Transverse colon (tissue), 4 donors: ENCODE measurements at regions not wholly inside any gene's neighbourhood (a gene's known extent, or its start where the extent isn't known, plus 50 kb on each side); places are given as distances from the start of the nearest gene placed in this dataset.

Experiments
- DNase-seq: peaks from one replicate; pipeline ENCODE4 v3.0.0-alpha.2; 2019
- H3K27ac ChIP-seq, 4 donors: fragments of 200-600 bp; sonication (generic); 2 replicates each; pipeline ENCODE4 v1.5.1; 2016 to 2018; ENCODE audit warnings: inconsistent platforms in 4 of 4
- H3K27me3 ChIP-seq: fragments of 200-600 bp; sonication (generic); 2 replicates; pipeline ENCODE4 v1.5.1; 2017; ENCODE audit warnings: inconsistent platforms
- H3K36me3 ChIP-seq, 4 donors: fragments of 200-600 bp; sonication (generic); 2 replicates each; pipeline ENCODE4 v1.5.1; 2017 to 2019; ENCODE audit warnings: inconsistent platforms in 4 of 4
- H3K4me1 ChIP-seq, 4 donors: fragments of 200-600 bp; sonication (generic); 2 replicates each; pipeline ENCODE4 v1.5.1; 2017 to 2020; ENCODE audit warnings: inconsistent platforms in 4 of 4
- H3K4me3 ChIP-seq, 4 donors: fragments of 200-600 bp; sonication (generic); 1 replicate in 1 of 4; 2 replicates in 3 of 4; pipeline versions ENCODE4 v1.5.1 to v1.6.1; 2017 to 2019; ENCODE audit warnings: inconsistent platforms in 4 of 4
- H3K9me3 ChIP-seq, 2 donors: fragments of 200-600 bp; sonication (generic); 2 replicates each; pipeline ENCODE4 v1.5.1; 2017 to 2019; ENCODE audit warnings: inconsistent platforms in 2 of 2
- EP300 ChIP-seq: sonication (generic); formaldehyde crosslinking; IDR thresholded peaks from one replicate; pipeline ENCODE4 v1.6.1; 2017; ENCODE audit warnings: antibody characterized with exemption, low read depth
- POLR2A ChIP-seq: fragments of 450-650 bp; IDR thresholded peaks from one replicate; pipeline ENCODE4 v1.6.1; 2016; ENCODE audit warnings: antibody characterized with exemption, mild to moderate bottlenecking, moderate library complexity
- POLR2AphosphoS5 ChIP-seq, 3 donors: sonication (generic); formaldehyde crosslinking; IDR thresholded peaks; one replicate each; pipeline ENCODE4 v1.6.1; 2016; ENCODE audit warnings: antibody characterized with exemption in 3 of 3
- WGBS, 2 donors: methylation state at CpG; one replicate each; pipeline ENCODE4 v1.1.5; 2018; ENCODE audit warnings: low coverage in 1 of 2; 5-methylcytosine and 5-hydroxymethylcytosine counted together
- in situ Hi-C, 4 donors: fragments of 200-750 bp; cut with MboI; loops; one replicate each; pipeline versions ENCODE4 v1.15.0 to v1.15.1; 2017; ENCODE audit warnings: low sequenced_read_pairs in 3 of 4, low pct_ligation_motif_present in 1 of 4, low pct_unique_long_range_greater_than_20kb in 1 of 4
- intact Hi-C: fragments of 100-400 bp; cut with DNase I; formaldehyde crosslinking; loops from one replicate; pipeline ENCODE4 v1.15.1; 2023; ENCODE audit warnings: low total_unique reads
- TF ChIP-seq, protein P1 (sequence below), 5 experiments: fragments of 200-600 bp in 3 of 5; fragments of 450-650 bp in 2 of 5; sonication (generic) in 3 of 5; IDR thresholded peaks; 1 replicate in 2 of 5; 2 replicates in 3 of 5; pipeline ENCODE4 v1.5.1; 2016 to 2017; ENCODE audit warnings: antibody characterized with exemption in 5 of 5, inconsistent platforms in 3 of 5, mild to moderate bottlenecking in 2 of 5, moderate library complexity in 1 of 5

DNA sequence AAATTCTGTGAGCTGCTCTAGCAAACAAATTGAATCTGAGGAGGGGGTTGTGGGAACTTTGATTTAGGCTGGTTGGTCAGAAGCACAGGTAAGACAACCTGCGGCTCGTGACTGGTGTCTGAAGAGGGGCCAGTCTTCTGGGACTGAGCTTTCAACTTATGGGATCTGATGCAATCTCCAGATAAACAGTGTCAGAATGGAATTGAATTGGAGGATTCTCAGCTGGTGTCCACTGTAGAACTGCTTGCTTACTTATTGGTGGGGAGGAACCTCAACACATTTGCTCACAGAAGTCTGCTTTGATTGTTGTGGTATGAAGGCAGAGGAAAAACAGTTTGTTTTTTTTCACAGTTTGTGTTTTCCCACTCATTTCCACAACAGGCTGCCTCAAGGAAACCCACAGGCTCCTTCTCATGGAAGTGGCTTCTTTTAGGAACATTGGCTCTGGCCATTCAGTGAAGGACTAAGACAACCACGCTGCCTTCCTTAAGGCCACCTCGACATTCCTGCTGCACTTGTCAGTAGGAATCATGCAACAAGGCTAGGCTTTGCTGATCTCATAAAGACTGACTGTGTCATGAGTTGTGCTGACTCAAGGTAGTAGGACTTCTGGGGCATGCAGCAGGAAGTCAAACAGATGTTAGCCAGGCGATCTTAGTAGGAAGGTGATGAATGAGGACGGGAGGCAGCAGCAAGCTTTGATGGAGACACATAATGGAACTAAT, 104.7 kb downstream of the TSN start:
- in situ Hi-C loops: no loop called here
- no peak for DNase-seq
- no peaks in the 10 kb centered on the region for H3K4me1 ChIP-seq
- WGBS, 2 donors: 69 to 77% methylated on average over 3 to 6 of the region's 6 CpGs
- no peak overlapping the region for H3K27ac ChIP-seq
- H3K36me3 ChIP-seq: no peaks in the 10 kb centered on the region
- H3K9me3 ChIP-seq: no peaks in the 10 kb centered on the region
- H3K27me3 ChIP-seq: no peaks in the 10 kb centered on the region
- H3K4me3 ChIP-seq: no peak overlapping the region
- TF ChIP-seq POLR2A: no peak
- TF ChIP-seq POLR2AphosphoS5 (IDR thresholded peaks at IDR 0.05): no peak
- TF ChIP-seq EP300: no peak
- TF ChIP-seq, protein P1, sequence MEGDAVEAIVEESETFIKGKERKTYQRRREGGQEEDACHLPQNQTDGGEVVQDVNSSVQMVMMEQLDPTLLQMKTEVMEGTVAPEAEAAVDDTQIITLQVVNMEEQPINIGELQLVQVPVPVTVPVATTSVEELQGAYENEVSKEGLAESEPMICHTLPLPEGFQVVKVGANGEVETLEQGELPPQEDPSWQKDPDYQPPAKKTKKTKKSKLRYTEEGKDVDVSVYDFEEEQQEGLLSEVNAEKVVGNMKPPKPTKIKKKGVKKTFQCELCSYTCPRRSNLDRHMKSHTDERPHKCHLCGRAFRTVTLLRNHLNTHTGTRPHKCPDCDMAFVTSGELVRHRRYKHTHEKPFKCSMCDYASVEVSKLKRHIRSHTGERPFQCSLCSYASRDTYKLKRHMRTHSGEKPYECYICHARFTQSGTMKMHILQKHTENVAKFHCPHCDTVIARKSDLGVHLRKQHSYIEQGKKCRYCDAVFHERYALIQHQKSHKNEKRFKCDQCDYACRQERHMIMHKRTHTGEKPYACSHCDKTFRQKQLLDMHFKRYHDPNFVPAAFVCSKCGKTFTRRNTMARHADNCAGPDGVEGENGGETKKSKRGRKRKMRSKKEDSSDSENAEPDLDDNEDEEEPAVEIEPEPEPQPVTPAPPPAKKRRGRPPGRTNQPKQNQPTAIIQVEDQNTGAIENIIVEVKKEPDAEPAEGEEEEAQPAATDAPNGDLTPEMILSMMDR (IDR thresholded peaks at IDR 0.05): no peak
- intact Hi-C loops: no loop called here

DNA sequence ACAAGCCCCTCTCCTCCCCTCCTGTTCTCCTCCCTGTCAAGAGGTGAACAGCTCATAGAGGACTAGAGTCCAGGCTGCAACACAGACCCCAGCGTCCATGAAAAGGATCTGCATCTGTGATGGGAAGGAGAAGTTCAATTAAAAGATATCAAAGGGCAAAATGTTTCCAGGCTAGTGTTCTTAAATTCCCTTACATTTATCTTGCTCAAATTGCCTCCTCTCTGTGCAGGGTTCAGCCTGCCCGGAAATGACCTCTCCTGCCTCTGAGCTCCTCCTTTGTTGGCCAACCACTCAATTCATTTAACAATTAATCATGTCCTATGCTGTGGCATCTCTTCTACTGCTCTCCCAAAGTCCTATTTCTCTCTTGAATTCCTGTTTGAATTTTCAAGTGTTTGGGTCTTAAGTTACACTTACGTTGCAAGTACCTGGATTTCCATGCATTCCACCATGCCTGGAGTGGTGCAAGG, 105.3 kb downstream of the TSN start:
- 69 to 86% methylated on average over 3 of the region's 3 CpGs for WGBS, 2 donors
- Histone ChIP-seq H3K4me1 (no peaks in the 10 kb centered on the region), H3K4me3 (no peak overlapping the region), H3K36me3 (no peaks in the 10 kb centered on the region), H3K27ac (no peak overlapping the region), H3K9me3 (no peaks in the 10 kb centered on the region), H3K27me3 (no peaks in the 10 kb centered on the region)
- intact Hi-C loops (no loop called here), in situ Hi-C loops (no loop called here)
- no peak for DNase-seq
- TF ChIP-seq POLR2A (no peak), EP300 (no peak), POLR2AphosphoS5 (IDR thresholded peaks at IDR 0.05) (no peak)
- TF ChIP-seq, protein P1 (IDR thresholded peaks at IDR 0.05): no peak

DNA sequence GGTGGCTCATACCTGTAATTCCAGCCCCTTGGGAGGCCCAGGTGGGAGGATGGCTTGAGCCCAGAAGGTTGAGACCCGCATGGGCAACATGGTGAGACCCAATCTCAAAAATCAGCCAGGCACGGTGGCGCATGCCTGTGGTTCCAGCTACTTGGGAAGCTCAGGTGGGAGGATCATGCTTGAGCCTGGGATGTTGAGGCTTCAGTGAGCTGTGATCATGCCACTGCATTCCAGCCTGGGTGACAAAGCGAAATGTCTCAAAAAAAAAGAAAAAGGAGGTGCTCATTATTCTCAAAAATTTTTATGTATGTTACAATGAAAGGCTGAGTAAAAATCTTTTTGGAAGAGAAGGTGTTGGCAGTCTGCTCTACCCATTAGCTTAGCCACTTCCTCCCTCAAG, 106.8 kb downstream of the TSN start:
- no peaks in the 10 kb centered on the region for H3K27me3 ChIP-seq
- TF ChIP-seq POLR2A: no peak
- TF ChIP-seq, protein P1 (IDR thresholded peaks at IDR 0.05): no peak
- TF ChIP-seq EP300: no peak
- no peak for TF ChIP-seq POLR2AphosphoS5 (IDR thresholded peaks at IDR 0.05)
- H3K4me1 ChIP-seq: no peaks in the 10 kb centered on the region
- H3K4me3 ChIP-seq: no peak overlapping the region
- in situ Hi-C loops (no loop called here), intact Hi-C loops (no loop called here)
- no peaks in the 10 kb centered on the region for H3K9me3 ChIP-seq
- 76 to 90% methylated on average over 4 of the region's 4 CpGs for WGBS, 2 donors
- H3K36me3 ChIP-seq: no peaks in the 10 kb centered on the region
- no peak for DNase-seq
- H3K27ac ChIP-seq: no peak overlapping the region

DNA sequence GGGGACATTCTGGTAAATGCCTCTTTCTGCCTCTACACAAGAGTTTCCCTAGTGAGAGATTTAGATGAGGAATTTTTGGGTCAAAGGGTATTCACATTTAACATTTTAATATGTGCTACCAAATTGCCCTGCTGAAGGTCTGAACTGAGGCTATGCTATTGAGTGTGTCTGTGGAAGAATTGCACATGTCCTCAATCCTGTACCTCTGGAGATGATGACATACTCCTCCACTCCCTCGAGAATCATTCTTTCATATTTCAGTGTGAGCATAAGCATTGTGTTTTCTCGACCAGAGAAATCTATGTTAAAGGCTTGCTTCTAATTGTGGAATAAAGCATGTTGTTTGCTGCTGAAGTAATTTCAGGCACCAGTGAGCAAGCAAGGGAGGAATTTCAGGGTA, 110.5 kb downstream of the TSN start:
- Histone ChIP-seq H3K27ac (no peak overlapping the region), H3K9me3 (no peaks in the 10 kb centered on the region), H3K27me3 (no peaks in the 10 kb centered on the region), H3K4me3 (no peak overlapping the region), H3K4me1 (no peaks in the 10 kb centered on the region), H3K36me3 (no peaks in the 10 kb centered on the region)
- no peak for TF ChIP-seq POLR2AphosphoS5 (IDR thresholded peaks at IDR 0.05)
- TF ChIP-seq EP300: no peak
- TF ChIP-seq, protein P1 (IDR thresholded peaks at IDR 0.05): no peak
- no peak for TF ChIP-seq POLR2A
- intact Hi-C loops: no loop called here
- WGBS, 2 donors: 80 to 81% methylated on average over 2 of the region's 2 CpGs
- DNase-seq: no peak
- in situ Hi-C loops: no loop called here
